PC-3 (cell line): ENCODE measurements at regions not wholly inside any gene's neighbourhood (a gene's known extent, or its start where the extent isn't known, plus 50 kb on each side); places are given as distances from the start of the nearest gene placed in this dataset.

Source experiments
- ATAC-seq: fragments of 200-7000 bp; cut with Tn5 transposase; 2 replicates; pipeline ENCODE4 v1.9.1; 2020; ENCODE audit warnings: mild to moderate bottlenecking, moderate library complexity
- BruUV-seq: library from RNA; stranded (reverse); fragments of 400-500 nt; replicated peaks from 2 replicates; lab custom pipeline; 2021; lab: Mats Ljungman, UMichigan
- CTCF ChIA-PET: fragments of 300-600 bp; sonication (Branson Sonifier 250); formaldehyde crosslinking; loops from one replicate; lab custom pipeline; 2022; ENCODE audit warnings: antibody characterized with exemption; lab: Charles Lee
- POLR2A ChIA-PET: fragments of 300-600 bp; sonication (Branson Sonifier 250); formaldehyde crosslinking; loops from one replicate; lab custom pipeline; 2022; ENCODE audit warnings: antibody characterized with exemption; ENCODE audit not compliant: unreplicated experiment; lab: Charles Lee
- DNase-seq: peaks from one replicate; pipeline ENCODE4 v3.0.0-alpha.2; 2015
- H2AFZ ChIP-seq: fragments of 300-600 bp; sonication (generic); 2 replicates; pipeline ENCODE4 v1.6.0; 2016; ENCODE audit warnings: antibody characterized with exemption, low read length
- H3F3A ChIP-seq: fragments of 300-600 bp; sonication (generic); one replicate; pipeline ENCODE4 v1.6.0; 2017; ENCODE audit warnings: antibody characterized with exemption, low read length, control low read depth, mild to moderate bottlenecking; ENCODE audit not compliant: unreplicated experiment
- H3K27ac ChIP-seq: fragments of 300-600 bp; sonication (generic); 2 replicates; pipeline ENCODE4 v1.5.1; 2016; ENCODE audit warnings: mild to moderate bottlenecking, low read length
- H3K27me3 ChIP-seq: fragments of 300-600 bp; sonication (generic); 2 replicates; pipeline ENCODE4 v1.6.1; 2016; ENCODE audit warnings: low read length, mixed read lengths
- H3K36me3 ChIP-seq: fragments of 300-600 bp; sonication (generic); 2 replicates; pipeline ENCODE4 v1.6.1; 2016; ENCODE audit warnings: low read depth, mixed run types, low read length, mixed read lengths
- H3K4me1 ChIP-seq: fragments of 300-600 bp; sonication (generic); 2 replicates; pipeline ENCODE4 v1.5.1; 2016; ENCODE audit warnings: low read length; ENCODE audit not compliant: insufficient read depth
- H3K4me2 ChIP-seq: fragments of 300-600 bp; sonication (generic); 2 replicates; pipeline ENCODE4 v1.6.0; 2016; ENCODE audit warnings: low read length
- H3K4me3 ChIP-seq: fragments of 300-600 bp; sonication (generic); 2 replicates; pipeline ENCODE4 v1.5.1; 2016; ENCODE audit warnings: mild to moderate bottlenecking, low read length, mixed read lengths
- H3K79me2 ChIP-seq: fragments of 300-600 bp; sonication (generic); 2 replicates; pipeline ENCODE4 v1.6.1; 2017; ENCODE audit warnings: low read length, mixed read lengths
- H3K9ac ChIP-seq: fragments of 300-600 bp; sonication (generic); 2 replicates; pipeline ENCODE4 v1.6.0; 2016; ENCODE audit warnings: mild to moderate bottlenecking, low read length
- H3K9me2 ChIP-seq: fragments of 300-600 bp; sonication (generic); replicated peaks from 2 replicates; pipeline ENCODE4 v1.6.1; 2016; ENCODE audit warnings: mixed run types, low read length, mixed read lengths
- H3K9me3 ChIP-seq: fragments of 300-600 bp; sonication (generic); 2 replicates; pipeline ENCODE4 v1.6.1; 2016; ENCODE audit warnings: low read length, mixed read lengths
- H4K20me1 ChIP-seq: fragments of 300-600 bp; sonication (generic); 2 replicates; pipeline ENCODE4 v1.6.1; 2016; ENCODE audit warnings: low read length, mixed read lengths
- CTCF ChIP-seq: fragments of 300-600 bp; sonication (generic); conservative IDR thresholded peaks from 2 replicates; pipeline ENCODE4 v1.5.1; 2017; ENCODE audit warnings: antibody characterized with exemption, low read depth, mild to moderate bottlenecking, low read length
- EZH2 ChIP-seq: fragments of 300-600 bp; sonication (generic); IDR thresholded peaks from one replicate; pipeline ENCODE4 v1.6.1; 2017; ENCODE audit warnings: antibody characterized with exemption, mild to moderate bottlenecking, low read length; ENCODE audit not compliant: unreplicated experiment
- EZH2phosphoT487 ChIP-seq: fragments of 300-600 bp; sonication (generic); IDR thresholded peaks from 2 replicates; pipeline ENCODE4 v1.6.1; 2018; ENCODE audit warnings: mild to moderate bottlenecking, antibody characterized with exemption, low read length, borderline replicate concordance
- intact Hi-C: fragments of 100-400 bp; cut with micrococcal nuclease; formaldehyde crosslinking; loops from 2 replicates; pipeline ENCODE4 v1.9.0; 2023

- intact Hi-C loops, result no loop called here
- Histone ChIP-seq H3K4me3 (no peak overlapping the region), H4K20me1 (no peaks in the 10 kb centered on the region), H3K9me2 (no peaks in the 10 kb centered on the region), H3K27ac (no peak overlapping the region), H3K4me2 (no peak overlapping the region), H3K36me3 (no peaks in the 10 kb centered on the region), H3K9me3 (no peaks in the 10 kb centered on the region), H2AFZ (no peak overlapping the region), H3F3A (no peaks in the 10 kb centered on the region), H3K79me2 (no peaks in the 10 kb centered on the region), H3K4me1 (no peaks in the 10 kb centered on the region), H3K27me3 (peaks cover 42% of the 10 kb centered on the region), H3K9ac (no peak overlapping the region)
- CTCF ChIA-PET, result no interaction called here
- POLR2A ChIA-PET, result no interaction called here
- BruUV-seq, result no TSS peak
- no peak for DNase-seq
- TF ChIP-seq EZH2phosphoT487, result no peak
- TF ChIP-seq CTCF, result no peak
- TF ChIP-seq EZH2, result no peak
- no peak for ATAC-seq
These were observed 58.2 kb upstream of the DMRTB1 start for GRCh38 chr1:53400761-53401674.

- H3K36me3 ChIP-seq, result no peaks in the 10 kb centered on the region
- no peaks in the 10 kb centered on the region for H3K79me2 ChIP-seq
- DNase-seq, result no peak
- H3K4me2 ChIP-seq, result no peak overlapping the region
- BruUV-seq, result no TSS peak
- ChIA-PET POLR2A (no interaction called here), CTCF (no interaction called here)
- H3K9me3 ChIP-seq, result no peaks in the 10 kb centered on the region
- intact Hi-C loops, result no loop called here
- H3K27me3 ChIP-seq, result peaks cover 31% of the 10 kb centered on the region; the same call in 1 of the 2 replicates
- no peak for ATAC-seq
- TF ChIP-seq EZH2phosphoT487 (no peak), EZH2 (no peak), CTCF (no peak)
- H3K27ac ChIP-seq, result no peak overlapping the region
- no peak overlapping the region for H3K9ac ChIP-seq
- no peaks in the 10 kb centered on the region for H3K4me1 ChIP-seq
- H3K9me2 ChIP-seq, result no peaks in the 10 kb centered on the region
- H3K4me3 ChIP-seq, result no peak overlapping the region
- no peaks in the 10 kb centered on the region for H3F3A ChIP-seq
- no peak overlapping the region for H2AFZ ChIP-seq
- no peaks in the 10 kb centered on the region for H4K20me1 ChIP-seq
These were observed 57.1 kb upstream of the DMRTB1 start for GRCh38 chr1:53401813-53402745.
